RWPE2 (cell line): ENCODE measurements at regions not wholly inside any gene's neighbourhood (a gene's known extent, or its start where the extent isn't known, plus 50 kb on each side); places are given as distances from the start of the nearest gene placed in this dataset.

Experiments
- ATAC-seq: fragments of 200-7000 bp; cut with Tn5 transposase; 3 replicates; pipeline ENCODE4 v1.9.1; 2021; ENCODE audit warnings: low read depth
- DNase-seq: peaks from one replicate; pipeline ENCODE4 v3.0.0-alpha.2; 2020; ENCODE audit warnings: low spot score
- H3K27ac ChIP-seq: fragments of 450-650 bp; 2 replicates; pipeline ENCODE4 v1.5.1; 2017; ENCODE audit warnings: mild to moderate bottlenecking; ENCODE audit not compliant: poor library complexity, severe bottlenecking
- H3K27me3 ChIP-seq: fragments of 250-450 bp; sonication (Bioruptor Pico); 2 replicates; pipeline ENCODE4 v1.5.1; 2021; ENCODE audit warnings: mild to moderate bottlenecking, moderate library complexity; ENCODE audit not compliant: insufficient read depth, poor library complexity, severe bottlenecking
- H3K36me3 ChIP-seq: fragments of 250-450 bp; sonication (Bioruptor Pico); 2 replicates; pipeline ENCODE4 v1.5.1; 2020; ENCODE audit warnings: low read depth, mild to moderate bottlenecking, moderate library complexity
- H3K4me1 ChIP-seq: fragments of 250-450 bp; sonication (Bioruptor Pico); 2 replicates; pipeline ENCODE4 v1.5.1; 2021; ENCODE audit warnings: mild to moderate bottlenecking, moderate library complexity; ENCODE audit not compliant: insufficient read depth, poor library complexity, severe bottlenecking
- H3K4me3 ChIP-seq: fragments of 250-450 bp; sonication (Bioruptor Pico); 2 replicates; pipeline ENCODE4 v1.5.1; 2021; ENCODE audit warnings: mild to moderate bottlenecking, moderate library complexity; ENCODE audit not compliant: severe bottlenecking
- H3K9me3 ChIP-seq: fragments of 250-450 bp; sonication (Bioruptor Pico); 2 replicates; pipeline ENCODE4 v1.5.1; 2021; ENCODE audit warnings: mild to moderate bottlenecking, moderate library complexity; ENCODE audit not compliant: severe bottlenecking
- CTCF ChIP-seq: fragments of 450-650 bp; IDR thresholded peaks from one replicate; pipeline ENCODE4 v1.5.1; 2017; ENCODE audit warnings: mild to moderate bottlenecking, moderate library complexity; ENCODE audit not compliant: poor library complexity, severe bottlenecking

GRCh38 chr11:133778161-133778560, 67.2 kb downstream of the SPATA19 start:
- ATAC-seq (no peak), DNase-seq (no peak)
- Histone ChIP-seq H3K27me3 (peaks cover 3% of the 10 kb centered on the region), H3K36me3 (no peaks in the 10 kb centered on the region), H3K4me1 (no peaks in the 10 kb centered on the region), H3K9me3 (peaks cover 3% of the 10 kb centered on the region), H3K4me3 (no peak overlapping the region), H3K27ac (no peak overlapping the region)
- no peak for TF ChIP-seq CTCF

GRCh38 chr11:133776671-133777367, 68.5 kb downstream of the SPATA19 start:
- H3K4me1 ChIP-seq = no peaks in the 10 kb centered on the region
- ATAC-seq = no peak

GRCh38 chr11:133762538-133762937, 82.8 kb downstream of the SPATA19 start:
- TF ChIP-seq CTCF = no peak
- DNase-seq (no peak), ATAC-seq (no peak)
- no peaks in the 10 kb centered on the region for H3K9me3 ChIP-seq
- H3K4me3 ChIP-seq = no peak overlapping the region
- H3K27ac ChIP-seq = no peak overlapping the region
- peaks cover 2% of the 10 kb centered on the region for H3K27me3 ChIP-seq
- no peaks in the 10 kb centered on the region for H3K36me3 ChIP-seq
- H3K4me1 ChIP-seq = no peaks in the 10 kb centered on the region

More at GRCh38 chr11:133776671-133777367, 68.5 kb downstream of the SPATA19 start:
- H3K27ac ChIP-seq = no peak overlapping the region
- peaks cover 3% of the 10 kb centered on the region for H3K27me3 ChIP-seq
- no peak for TF ChIP-seq CTCF
- peaks cover 3% of the 10 kb centered on the region for H3K9me3 ChIP-seq
- H3K36me3 ChIP-seq = no peaks in the 10 kb centered on the region
- DNase-seq = no peak
- no peak overlapping the region for H3K4me3 ChIP-seq

GRCh38 chr11:133753150-133753549, 92.2 kb downstream of the SPATA19 start:
- no peak overlapping the region for H3K4me3 ChIP-seq
- H3K36me3 ChIP-seq = no peaks in the 10 kb centered on the region
- no peak overlapping the region for H3K27ac ChIP-seq
- no peaks in the 10 kb centered on the region for H3K4me1 ChIP-seq
- no peak for TF ChIP-seq CTCF
- H3K9me3 ChIP-seq = no peaks in the 10 kb centered on the region
- ATAC-seq (no peak), DNase-seq (no peak)
- H3K27me3 ChIP-seq = no peaks in the 10 kb centered on the region

- TF ChIP-seq CTCF = no peak
- Histone ChIP-seq H3K27ac (no peak overlapping the region), H3K36me3 (no peaks in the 10 kb centered on the region), H3K9me3 (no peaks in the 10 kb centered on the region), H3K4me3 (no peak overlapping the region), H3K27me3 (no peaks in the 10 kb centered on the region), H3K4me1 (no peaks in the 10 kb centered on the region)
- DNase-seq (no peak), ATAC-seq (no peak)
Measured at GRCh38 chr11:133749841-133750240, 95.5 kb downstream of the SPATA19 start.
